LNCaP clone FGC (cell line): ENCODE measurements at regions not wholly inside any gene's neighbourhood (a gene's known extent, or its start where the extent isn't known, plus 50 kb on each side); places are given as distances from the start of the nearest gene placed in this dataset.

Source experiments
- DNase-seq: peaks from one replicate; pipeline ENCODE4 v3.0.0-alpha.2; 2011; ENCODE audit warnings: low read depth
- H3K4me3 ChIP-seq: 2 replicates; pipeline ENCODE4 v1.5.1; 2011; ENCODE audit warnings: mild to moderate bottlenecking, low read depth, low read length, control low read depth
- TF ChIP-seq, protein P1 (sequence below): IDR thresholded peaks from 2 replicates; pipeline ENCODE4 v1.5.1; 2012; ENCODE audit warnings: mild to moderate bottlenecking; ENCODE audit not compliant: control insufficient read depth, insufficient read depth; ENCODE audit errors: extremely low read depth

DNA sequence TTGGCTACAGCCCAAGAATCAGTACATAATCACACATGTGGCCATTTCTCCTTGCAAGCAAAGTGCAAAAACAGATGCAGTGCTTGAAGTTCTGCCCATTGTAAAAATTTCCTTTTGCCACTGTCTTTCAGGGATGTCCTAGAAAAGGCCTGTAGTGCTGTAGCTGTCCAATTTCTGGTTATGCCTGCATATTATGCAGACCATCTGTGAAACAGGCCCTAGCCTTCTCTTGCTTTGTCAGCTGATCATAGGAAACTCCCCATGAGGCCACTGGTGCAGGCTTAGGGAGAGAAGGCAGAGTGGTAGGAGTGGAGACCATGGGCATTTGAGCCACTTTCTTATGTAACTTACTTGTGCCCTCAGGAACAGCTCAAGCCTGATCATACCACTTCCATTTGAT, 130.4 kb upstream of the GABRA2 start:
- TF ChIP-seq, protein P1, sequence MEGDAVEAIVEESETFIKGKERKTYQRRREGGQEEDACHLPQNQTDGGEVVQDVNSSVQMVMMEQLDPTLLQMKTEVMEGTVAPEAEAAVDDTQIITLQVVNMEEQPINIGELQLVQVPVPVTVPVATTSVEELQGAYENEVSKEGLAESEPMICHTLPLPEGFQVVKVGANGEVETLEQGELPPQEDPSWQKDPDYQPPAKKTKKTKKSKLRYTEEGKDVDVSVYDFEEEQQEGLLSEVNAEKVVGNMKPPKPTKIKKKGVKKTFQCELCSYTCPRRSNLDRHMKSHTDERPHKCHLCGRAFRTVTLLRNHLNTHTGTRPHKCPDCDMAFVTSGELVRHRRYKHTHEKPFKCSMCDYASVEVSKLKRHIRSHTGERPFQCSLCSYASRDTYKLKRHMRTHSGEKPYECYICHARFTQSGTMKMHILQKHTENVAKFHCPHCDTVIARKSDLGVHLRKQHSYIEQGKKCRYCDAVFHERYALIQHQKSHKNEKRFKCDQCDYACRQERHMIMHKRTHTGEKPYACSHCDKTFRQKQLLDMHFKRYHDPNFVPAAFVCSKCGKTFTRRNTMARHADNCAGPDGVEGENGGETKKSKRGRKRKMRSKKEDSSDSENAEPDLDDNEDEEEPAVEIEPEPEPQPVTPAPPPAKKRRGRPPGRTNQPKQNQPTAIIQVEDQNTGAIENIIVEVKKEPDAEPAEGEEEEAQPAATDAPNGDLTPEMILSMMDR: no peak
- no peak for DNase-seq
- no peak overlapping the region for H3K4me3 ChIP-seq

GRCh38 chr4:46515940-46516339, 126.0 kb upstream of the GABRA2 start:
- TF ChIP-seq, protein P1: no peak
- DNase-seq: no peak
- no peak overlapping the region for H3K4me3 ChIP-seq

DNA sequence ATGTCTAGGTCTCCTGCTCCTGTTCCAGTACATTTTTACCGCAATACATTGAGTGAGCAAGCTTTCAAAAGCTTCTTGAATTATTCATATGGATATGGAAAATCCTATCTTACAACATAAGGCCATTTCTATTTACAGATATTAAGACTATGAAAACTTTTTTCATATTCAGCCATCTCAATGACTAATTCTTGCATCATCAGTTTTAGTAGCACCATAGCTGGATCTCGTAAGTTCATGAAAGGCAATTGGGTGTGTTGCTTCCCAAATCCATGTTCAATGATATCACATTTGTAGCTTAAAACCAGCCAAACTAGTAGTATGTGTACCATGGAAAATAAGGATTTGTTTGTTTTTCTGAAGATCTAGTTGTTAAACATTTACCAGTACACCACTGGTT, 118.3 kb upstream of the GABRA2 start:
- TF ChIP-seq, protein P1: no peak
- no peak for DNase-seq
- no peak overlapping the region for H3K4me3 ChIP-seq

DNA sequence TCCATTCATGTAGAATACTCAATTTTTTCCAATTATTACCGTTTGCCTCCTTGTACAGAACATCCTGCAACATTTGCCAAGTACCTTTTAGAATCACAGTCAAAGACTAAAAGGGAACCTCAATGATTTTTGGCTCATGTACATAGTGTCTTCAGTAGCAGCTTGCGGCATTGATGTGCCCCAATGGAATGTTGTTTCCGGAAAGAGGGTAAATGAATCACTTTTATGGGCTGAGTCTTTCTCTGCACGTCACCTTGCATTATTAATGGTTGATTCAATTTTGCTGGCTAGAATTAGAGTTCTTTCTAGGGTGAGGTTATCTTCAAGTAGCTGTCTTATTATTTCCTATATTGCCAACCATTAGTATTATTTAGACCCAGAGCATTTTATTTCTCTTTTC, 116.9 kb upstream of the GABRA2 start:
- TF ChIP-seq, protein P1: no peak
- no peak for DNase-seq
- H3K4me3 ChIP-seq: no peak overlapping the region

DNA sequence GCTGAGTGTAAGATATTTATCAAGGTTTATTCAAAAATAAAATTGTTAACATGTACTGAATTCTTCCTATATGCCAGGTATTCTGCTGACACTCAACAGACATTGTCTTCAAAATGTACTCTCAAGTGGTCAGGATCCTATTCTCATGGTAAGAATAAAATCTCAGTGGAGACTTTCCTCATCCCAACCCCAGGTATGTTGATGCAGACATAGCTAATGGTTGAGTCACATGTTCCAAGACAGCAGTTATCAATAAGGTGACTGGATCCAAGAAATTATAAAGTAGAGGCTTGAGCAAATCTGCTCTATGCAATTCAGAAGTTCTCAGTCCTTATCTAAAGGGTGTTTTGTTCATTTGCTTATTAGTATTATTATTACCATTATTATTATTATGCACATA, 115.2 kb upstream of the GABRA2 start:
- H3K4me3 ChIP-seq: no peak overlapping the region
- DNase-seq: no peak
- TF ChIP-seq, protein P1: no peak

DNA sequence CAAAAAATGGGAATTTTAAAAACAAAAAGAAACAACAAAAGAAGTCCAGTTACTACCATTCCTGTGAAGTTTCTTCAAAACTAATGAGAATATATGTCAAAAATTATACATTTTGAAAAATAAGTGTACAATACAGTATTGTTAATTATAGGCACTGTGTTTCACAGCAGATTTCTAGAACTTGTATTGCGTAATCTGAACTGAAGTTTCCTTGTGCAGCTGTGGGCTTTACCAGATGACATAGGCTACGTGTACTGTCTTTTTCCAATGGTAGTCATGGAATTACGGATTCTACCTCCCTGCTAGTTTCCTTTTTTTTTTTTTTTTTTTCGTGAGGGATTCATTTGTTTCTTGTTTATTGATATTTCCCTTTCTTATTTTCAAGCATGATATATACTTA, 113.8 kb upstream of the GABRA2 start:
- TF ChIP-seq, protein P1: no peak
- no peak overlapping the region for H3K4me3 ChIP-seq
- no peak for DNase-seq

DNA sequence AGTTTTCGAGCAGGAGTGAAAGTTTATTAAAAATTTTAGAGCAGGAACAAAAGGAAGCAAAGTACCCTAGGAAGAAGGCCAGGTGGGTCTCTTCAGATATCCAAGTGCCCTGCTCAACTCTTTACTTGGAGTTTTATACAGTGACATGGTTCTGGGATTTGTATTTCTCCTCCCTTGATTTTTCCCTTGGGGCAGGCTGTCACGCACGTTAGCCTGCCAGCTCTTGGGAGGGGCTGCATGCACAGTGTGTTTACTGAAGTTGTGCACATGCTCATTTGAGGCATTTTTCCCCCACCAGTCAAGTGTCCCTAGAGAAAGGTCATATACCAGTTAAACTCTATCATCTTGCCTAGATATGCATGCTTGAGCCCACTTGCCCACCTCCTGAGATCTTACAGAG, 102.5 kb upstream of the GABRA2 start:
- no peak overlapping the region for H3K4me3 ChIP-seq
- TF ChIP-seq, protein P1: no peak
- no peak for DNase-seq
